Epithelial cell of proximal tubule (primary cell): ENCODE measurements at regions not wholly inside any gene's neighbourhood (a gene's known extent, or its start where the extent isn't known, plus 50 kb on each side); places are given as distances from the start of the nearest gene placed in this dataset.

Experiments
- DNase-seq: peaks from one replicate; pipeline ENCODE4 v3.0.0-alpha.2; 2011; ENCODE audit warnings: low read depth
- H3K4me3 ChIP-seq: 2 replicates; pipeline ENCODE4 v1.5.1; 2011; ENCODE audit warnings: low read depth, mild to moderate bottlenecking, low read length
- TF ChIP-seq, protein P1 (sequence below): conservative IDR thresholded peaks from 2 replicates; pipeline ENCODE4 v1.5.1; 2012; ENCODE audit warnings: low read depth, mild to moderate bottlenecking, low read length

DNA sequence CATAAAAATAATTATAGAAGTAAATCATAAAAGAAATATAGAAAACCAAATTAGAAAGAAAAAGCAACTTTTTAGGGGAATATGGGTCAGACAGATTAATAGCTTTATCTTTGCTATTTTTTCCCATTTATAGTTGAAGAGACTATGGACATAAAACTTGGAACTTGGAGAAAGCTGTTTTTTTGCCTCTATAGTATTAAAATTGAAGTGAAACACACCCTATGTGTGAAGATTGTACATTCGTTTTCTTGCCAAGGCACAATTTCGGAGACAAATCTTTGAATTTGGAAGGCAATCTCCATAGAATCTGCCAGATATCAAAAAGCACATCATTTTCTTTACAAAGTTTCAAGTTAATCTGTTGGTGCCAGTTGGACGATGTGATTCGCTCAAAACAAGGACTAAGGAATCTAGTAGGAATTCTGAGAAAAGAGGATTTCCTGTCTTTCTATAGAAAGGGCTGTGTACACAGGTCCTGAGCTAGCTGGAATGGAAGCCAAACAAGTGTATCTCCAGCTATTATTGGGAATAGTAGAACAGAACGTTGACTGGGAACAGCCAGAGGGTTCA is 156.3 kb downstream of the SLC7A11 start:
- no peak overlapping the region for H3K4me3 ChIP-seq
- DNase-seq, result no peak
- TF ChIP-seq, protein P1, sequence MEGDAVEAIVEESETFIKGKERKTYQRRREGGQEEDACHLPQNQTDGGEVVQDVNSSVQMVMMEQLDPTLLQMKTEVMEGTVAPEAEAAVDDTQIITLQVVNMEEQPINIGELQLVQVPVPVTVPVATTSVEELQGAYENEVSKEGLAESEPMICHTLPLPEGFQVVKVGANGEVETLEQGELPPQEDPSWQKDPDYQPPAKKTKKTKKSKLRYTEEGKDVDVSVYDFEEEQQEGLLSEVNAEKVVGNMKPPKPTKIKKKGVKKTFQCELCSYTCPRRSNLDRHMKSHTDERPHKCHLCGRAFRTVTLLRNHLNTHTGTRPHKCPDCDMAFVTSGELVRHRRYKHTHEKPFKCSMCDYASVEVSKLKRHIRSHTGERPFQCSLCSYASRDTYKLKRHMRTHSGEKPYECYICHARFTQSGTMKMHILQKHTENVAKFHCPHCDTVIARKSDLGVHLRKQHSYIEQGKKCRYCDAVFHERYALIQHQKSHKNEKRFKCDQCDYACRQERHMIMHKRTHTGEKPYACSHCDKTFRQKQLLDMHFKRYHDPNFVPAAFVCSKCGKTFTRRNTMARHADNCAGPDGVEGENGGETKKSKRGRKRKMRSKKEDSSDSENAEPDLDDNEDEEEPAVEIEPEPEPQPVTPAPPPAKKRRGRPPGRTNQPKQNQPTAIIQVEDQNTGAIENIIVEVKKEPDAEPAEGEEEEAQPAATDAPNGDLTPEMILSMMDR, result no peak

DNA sequence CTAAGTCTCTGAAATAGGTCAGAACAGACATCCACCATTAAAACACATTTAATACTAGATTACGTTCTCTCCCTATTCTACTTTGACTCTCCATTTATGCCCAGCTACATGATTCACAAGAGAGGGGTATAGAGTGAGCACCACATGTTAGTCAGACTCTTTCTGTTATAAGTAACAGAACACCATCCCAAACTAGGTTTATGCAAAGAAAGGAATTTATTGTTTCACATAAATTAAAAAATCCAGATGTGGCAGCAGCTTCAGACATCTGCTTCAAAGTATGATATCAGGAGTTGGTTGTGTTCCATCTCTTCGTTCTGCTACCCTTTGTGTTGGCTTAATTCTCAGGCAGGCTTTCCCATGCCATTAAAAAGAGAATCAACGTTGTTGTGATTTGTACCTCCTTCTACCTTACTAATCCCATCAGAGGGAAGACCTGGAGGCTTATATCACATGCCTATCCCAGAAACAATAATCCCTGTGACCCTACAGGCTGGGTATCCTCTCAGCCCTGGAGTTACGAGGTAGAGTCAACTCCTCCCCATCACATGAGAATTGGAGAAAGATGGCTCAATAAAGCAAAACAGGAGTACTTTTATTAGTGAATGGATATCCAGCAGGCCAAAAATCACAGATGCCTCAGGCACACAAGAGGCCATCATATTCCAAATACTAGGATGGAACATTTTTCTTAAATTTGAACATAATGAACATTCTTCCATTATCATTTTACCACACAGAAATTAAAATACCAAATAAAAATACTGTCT is 163.2 kb downstream of the SLC7A11 start:
- H3K4me3 ChIP-seq, result no peak overlapping the region
- TF ChIP-seq, protein P1, result no peak
- DNase-seq, result no peak

DNA sequence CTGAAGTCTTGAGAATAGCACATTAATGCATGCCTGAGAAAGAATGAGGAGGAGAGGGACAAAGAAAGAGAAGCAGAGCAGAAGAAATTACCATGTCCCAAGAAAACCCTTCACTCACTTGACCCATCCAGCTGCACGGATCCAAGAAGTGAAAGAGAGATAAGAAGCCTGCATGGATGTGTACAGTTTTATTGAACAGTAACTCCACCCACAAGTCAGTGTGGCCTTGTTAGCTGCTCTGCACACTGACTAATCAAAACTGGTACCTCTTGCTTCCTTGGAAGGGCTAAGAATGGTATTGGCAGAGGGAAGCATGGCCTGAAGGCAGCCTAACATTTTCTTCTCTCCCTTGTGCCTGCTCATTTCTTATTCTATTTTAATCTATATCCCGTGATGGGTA is 163.9 kb downstream of the SLC7A11 start:
- no peak overlapping the region for H3K4me3 ChIP-seq
- no peak for DNase-seq
- TF ChIP-seq, protein P1, result no peak

DNA sequence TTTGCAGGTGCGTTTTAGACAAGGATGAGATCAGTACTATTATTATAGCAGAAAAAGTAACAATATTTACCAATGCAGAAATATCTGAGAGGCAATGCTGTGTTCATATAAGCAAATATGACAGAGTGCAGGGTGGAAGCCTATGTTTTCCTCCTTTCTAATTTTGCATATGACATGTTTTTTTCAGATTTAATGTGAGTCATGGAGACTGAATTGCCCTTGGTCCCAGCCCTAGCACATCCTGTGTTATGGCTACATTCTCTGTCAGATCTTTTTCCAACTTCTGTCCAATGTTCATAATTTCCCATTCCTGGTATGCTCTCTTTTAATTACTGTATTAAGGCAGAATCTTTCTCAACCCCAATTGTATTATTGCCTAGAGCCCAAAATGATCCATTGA is 165.6 kb downstream of the SLC7A11 start:
- TF ChIP-seq, protein P1, result no peak
- H3K4me3 ChIP-seq, result no peak overlapping the region
- DNase-seq, result no peak

DNA sequence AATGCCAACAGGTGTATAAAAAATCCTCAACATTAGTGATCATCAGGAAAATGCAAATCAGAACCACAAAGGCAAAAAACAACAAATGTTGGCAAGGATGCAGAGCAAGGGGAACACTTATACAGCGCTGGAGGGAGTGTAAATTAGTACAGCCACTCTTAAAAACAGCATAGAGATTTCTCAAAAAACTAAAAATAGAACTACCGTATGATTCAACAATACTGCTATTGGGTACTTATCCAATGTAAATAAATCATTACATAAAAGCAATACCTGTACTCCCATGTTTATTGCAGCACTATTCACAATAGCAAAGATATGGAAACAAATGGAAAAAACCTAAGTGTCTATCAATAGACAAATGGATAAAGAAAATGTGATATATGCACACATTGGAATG is 171.3 kb downstream of the SLC7A11 start:
- no peak for DNase-seq
- no peak overlapping the region for H3K4me3 ChIP-seq
- TF ChIP-seq, protein P1, result no peak

DNA sequence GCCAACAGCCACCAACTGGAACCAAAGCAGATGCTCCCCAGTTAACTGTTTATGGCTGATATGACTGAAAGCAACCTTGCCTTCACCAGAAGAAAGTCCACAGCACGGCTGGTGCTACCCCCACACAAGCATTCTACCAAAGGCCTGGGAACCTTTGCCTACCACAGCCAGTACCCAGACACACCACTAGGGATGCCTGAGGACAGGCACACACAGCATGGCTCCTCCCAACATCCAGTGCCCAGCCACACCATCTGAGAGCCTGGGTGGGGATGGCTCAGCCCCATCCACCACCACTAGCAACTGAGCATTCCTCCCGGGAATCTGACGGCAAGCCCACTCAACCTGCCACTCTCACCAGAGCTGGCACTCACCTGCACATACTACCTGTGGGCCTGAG is 178.6 kb downstream of the SLC7A11 start:
- no peak overlapping the region for H3K4me3 ChIP-seq
- TF ChIP-seq, protein P1, result no peak
- no peak for DNase-seq

DNA sequence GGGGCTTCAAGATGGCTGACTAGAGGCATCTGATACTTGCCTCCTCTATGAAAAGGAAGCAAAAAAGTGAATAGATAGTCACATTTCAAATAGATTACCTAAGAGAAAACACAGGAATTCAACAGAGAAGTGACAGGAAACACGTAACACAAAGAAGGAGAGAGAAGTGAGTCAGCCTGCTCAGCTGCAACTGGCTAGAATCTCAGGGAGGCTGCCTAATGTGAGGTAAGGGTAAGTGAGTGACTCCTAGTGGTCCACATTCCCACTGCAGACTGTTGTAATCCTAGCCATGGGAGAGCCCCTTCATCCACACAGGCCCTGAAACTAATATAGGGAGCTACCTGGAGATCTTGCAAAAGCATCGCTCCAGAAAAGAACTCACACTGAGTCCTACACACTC is 179.2 kb downstream of the SLC7A11 start:
- TF ChIP-seq, protein P1, result peak; percentile 46
- DNase-seq, result no peak
- no peak overlapping the region for H3K4me3 ChIP-seq
